Amniotic stem cell (primary cell): ENCODE measurements at regions not wholly inside any gene's neighbourhood (a gene's known extent, or its start where the extent isn't known, plus 50 kb on each side); places are given as distances from the start of the nearest gene placed in this dataset.
"Not testable (repeated sequence)": the region's sequence is repeated elsewhere in the genome, so short reads cannot be mapped to it uniquely, and the experiment has no call there.

Source experiments
- DNase-seq: peaks from one replicate; lab custom pipeline; 2025; lab: John Stamatoyannopoulos, UW

- DNase-seq = no peak
Measured at GRCh38 chr6:12509060-12509459, 207.5 kb upstream of the PHACTR1 start.

DNA sequence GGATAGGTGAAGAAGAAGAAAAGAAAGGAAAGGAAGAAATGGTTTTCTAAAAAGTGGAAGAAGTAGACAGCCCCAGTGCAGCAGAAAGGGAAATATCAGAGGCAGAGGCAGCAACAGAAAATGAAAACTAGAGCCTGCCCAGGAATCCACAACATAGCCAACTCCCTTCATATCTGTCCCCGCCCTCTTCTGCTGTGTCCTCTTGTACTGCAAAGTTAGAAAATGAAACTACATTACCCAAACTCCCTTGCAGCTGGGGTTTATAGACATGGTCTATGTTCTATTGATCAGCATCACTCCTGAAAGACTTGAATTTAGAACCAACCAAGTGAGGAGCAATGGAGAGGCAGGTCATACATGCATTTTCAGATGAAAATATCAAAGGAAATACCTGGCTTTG, 200.5 kb upstream of the PHACTR1 start:
- DNase-seq = no peak

GRCh38 chr6:12522347-12522746, 194.2 kb upstream of the PHACTR1 start:
- no peak for DNase-seq

DNA sequence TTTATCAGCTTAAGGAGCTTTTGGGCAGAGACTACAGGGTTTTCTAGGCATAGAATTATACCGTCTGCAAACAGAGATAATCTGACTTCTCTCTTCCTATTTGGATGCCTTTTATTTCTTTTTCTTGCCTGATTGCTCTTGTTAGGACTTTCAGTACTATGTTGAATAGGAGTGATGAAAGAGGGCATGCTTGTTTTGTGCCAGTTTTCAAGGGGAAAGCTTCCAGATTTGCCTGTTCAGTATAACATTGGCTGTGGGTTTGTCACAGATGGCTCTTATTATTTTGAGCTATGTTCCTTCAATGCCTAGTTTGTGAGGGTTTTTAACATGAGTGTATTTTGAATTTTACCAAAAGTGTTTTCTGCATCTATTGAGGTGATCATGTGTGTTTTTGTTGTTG, 192.8 kb upstream of the PHACTR1 start:
- no peak for DNase-seq

GRCh38 chr6:12525276-12525675, 191.3 kb upstream of the PHACTR1 start:
- DNase-seq = no peak

DNA sequence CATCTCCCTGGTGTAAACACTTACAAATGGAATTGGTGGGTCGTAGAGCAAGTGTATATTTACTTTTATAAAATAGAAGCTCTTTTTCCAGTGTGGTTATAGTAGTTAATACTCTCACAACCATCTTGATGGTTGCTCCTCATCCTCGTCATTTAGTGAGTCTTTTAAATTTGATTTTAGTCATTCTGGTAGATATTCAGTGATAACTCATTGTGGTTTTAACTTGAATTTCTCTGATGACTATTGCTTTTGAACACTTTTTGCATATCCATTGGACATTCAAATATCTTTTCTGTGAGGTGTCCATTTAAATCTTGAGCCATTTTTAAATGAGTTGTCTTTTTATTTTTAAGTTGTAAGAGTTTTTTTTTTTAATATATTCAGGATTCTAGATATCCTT, 189.2 kb upstream of the PHACTR1 start:
- no peak for DNase-seq

GRCh38 chr6:12528136-12528535, 188.4 kb upstream of the PHACTR1 start:
- DNase-seq = no peak

DNA sequence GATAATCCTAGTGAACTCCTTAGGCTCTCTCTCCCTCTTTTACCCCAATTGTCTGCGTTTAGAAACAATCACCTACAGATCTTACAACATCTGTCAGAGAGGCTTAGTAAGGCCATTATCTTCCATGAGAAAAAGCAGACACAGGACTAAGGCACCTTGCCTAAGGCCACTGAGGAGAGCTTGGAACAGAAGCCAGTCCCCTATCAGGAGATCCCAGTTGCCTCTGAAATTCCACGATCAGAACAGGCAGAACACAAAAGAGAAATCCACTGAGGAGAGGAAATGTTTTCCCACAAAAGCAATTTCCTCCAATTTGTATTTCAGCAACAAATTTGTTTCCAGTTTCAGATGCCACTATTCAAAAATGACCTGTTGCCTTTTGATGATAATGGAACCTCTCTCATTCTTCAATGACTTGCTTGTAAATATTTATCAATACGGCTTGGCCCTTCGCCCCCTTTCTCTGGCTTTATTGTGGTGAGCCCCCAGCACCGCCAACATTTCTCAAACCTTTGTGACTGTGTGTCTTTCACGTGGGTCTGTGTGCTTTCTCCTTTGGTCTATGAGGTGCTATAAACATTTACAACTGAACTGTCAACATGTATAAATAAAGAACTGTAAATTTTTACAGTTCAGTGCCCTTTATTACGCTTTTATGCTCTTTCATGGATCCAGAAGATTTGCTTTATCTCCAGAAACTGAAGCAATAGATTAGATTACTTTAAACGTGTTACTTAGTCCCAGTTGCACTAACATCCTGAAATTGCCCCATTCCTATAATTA, 187.8 kb upstream of the PHACTR1 start:
- no peak for DNase-seq

GRCh38 chr6:12529364-12530019, 187.1 kb upstream of the PHACTR1 start:
- DNase-seq = no peak

DNA sequence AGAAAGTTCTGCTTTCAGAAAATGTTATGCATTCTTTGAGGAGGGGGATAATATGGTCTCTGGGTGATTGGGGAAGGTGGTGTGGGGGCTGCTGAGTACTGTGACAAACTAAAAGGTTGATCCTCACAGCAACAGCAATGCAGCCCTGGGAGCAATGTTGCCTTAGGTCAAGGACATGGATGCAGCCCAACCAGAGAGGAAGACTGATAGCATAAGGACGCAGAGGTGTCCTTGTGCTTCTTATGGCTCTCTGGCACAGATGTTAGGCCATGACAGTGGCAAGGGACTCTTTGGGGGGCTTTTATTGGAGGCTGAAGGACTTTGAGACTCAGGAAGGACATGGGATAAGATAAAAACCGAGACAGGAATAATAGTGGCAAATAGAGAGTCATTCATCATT, 186.2 kb upstream of the PHACTR1 start:
- DNase-seq = no peak

DNA sequence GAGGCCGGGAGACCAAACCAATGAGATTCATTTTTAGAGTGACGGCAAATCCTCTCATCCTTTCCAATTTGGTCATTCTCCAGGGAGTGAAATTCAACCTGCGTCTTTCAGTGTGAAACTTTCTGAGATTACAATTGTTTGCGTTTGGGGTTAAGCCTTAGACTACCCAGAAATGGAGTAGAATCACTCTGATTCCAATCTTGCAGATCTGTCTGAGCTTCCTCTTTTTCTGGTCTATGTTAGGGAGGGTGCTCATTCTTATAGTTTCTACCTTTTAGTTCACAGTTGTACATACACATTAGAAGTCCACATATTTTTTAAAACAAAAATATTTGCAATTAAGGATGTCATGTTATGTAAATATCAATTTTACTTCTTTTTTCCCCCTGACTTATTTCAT, 183.0 kb upstream of the PHACTR1 start:
- DNase-seq = no peak

DNA sequence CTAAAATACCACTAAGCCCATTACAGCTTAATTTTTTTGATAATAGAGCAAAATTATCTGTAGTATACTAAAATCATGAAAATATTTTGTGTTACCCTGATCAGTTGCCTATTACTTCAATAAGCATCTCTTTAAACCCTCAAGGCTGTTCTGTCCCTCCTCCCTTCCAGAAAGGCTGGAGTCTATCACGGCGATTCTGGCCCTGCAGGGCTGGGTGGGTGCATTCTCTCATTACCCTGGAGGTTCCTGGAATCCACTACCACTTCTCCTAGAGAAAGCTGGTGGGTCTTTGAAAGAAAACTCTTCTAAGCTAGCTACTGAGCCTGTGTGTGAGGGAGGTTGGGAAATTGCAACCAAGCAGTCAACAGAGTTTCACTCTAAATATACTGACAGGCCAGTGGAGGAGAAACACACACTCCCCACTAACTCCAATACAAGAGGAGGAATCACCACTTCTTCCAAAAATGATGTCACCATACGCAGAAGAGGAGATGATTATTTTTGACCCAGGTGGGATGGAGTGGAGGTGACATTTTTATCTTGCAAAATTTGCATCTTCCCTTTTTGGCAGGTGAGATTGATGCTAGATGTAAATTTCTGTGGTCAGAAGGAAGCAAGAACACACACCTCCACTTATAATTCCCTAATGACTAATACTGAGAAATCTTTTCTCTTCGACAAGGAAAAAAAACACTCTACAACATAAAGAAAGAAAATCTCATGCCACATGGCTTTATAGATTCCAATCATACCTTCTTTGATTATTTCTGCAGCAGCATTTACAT, 182.3 kb upstream of the PHACTR1 start:
- no peak for DNase-seq

GRCh38 chr6:12535586-12536314, 180.8 kb upstream of the PHACTR1 start:
- no peak for DNase-seq

- no peak for DNase-seq
Measured at GRCh38 chr6:12536416-12536815, 180.2 kb upstream of the PHACTR1 start.

DNA sequence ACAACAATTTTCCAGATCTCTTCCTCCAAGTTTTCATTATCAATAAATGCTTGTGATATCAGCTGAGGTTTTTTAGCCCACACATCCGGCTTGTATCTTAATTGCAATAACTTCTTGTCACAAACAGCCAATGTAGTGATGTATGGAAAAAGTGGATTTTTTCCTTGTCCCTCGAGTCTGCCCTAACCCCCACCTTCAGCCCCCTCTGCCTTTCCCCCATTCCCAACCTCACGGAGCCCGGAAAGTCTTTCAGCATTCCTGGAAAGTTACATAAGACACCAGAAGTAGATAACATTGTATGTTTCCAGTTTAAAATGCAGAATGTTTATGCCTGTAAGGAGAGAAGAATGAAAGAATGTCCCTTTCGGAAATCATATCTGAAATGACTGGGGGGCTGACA, 179.2 kb upstream of the PHACTR1 start:
- DNase-seq = no peak

DNA sequence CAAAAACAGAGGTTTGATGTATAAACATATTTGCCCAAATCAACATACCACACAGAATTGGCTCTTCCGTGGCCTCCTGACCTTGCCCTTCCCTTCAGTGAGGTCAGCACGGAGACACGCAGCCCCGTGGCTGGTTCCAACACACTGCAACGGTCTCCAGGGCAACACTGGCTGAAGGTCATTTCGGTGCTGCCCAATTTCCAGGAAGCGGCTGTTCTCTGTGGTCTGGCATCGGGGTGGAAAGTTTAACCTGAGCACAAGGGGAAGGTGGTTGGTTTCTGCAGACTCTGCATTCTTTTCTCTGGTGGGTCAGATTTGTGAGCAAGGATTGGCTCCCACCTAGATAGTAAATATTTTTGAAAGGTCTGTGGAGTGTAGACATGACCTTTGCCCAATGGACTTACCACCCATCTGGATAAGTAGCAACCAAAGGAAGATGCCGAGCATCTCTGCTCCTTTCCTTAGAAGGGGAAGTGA, 177.6 kb upstream of the PHACTR1 start:
- DNase-seq = no peak

DNA sequence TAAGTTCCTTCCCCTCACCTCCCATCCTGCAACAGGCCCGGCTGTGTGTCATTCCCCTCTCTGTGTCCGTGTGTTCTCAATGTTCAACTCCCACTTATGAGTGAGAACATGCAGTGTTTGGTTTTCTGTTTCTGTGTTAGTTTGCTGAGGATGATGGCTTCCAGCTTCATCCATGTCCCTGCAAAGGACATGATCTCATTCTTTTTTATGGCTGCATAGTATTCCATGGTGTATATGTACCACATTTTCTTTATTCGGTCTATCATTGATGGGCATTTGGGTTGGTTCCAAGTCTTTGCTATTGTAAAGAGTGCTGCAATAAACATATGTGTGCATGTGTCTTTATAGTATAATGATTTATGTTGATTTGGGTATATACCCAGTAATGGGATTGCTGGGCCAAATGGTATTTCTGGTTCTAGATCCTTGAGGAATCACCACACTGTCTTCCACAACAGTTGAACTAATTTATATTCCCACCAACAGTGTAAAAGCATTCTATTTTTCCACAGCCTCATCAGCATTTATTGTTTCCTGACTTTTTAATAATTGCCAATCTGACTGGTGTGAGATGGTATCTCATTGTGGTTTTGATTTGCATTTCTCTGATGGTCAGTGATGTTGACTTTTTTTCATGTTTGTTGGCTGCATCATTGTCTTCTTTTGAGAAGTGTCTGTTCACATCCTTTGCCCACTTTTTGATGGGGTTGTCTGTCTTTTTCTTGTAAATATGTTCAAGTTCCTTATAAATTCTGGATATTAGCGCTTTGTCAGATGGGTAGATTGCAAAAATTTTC, 174.1 kb upstream of the PHACTR1 start:
- DNase-seq = not testable (repeated sequence)

GRCh38 chr6:12543953-12544352, 172.6 kb upstream of the PHACTR1 start:
- no peak for DNase-seq

DNA sequence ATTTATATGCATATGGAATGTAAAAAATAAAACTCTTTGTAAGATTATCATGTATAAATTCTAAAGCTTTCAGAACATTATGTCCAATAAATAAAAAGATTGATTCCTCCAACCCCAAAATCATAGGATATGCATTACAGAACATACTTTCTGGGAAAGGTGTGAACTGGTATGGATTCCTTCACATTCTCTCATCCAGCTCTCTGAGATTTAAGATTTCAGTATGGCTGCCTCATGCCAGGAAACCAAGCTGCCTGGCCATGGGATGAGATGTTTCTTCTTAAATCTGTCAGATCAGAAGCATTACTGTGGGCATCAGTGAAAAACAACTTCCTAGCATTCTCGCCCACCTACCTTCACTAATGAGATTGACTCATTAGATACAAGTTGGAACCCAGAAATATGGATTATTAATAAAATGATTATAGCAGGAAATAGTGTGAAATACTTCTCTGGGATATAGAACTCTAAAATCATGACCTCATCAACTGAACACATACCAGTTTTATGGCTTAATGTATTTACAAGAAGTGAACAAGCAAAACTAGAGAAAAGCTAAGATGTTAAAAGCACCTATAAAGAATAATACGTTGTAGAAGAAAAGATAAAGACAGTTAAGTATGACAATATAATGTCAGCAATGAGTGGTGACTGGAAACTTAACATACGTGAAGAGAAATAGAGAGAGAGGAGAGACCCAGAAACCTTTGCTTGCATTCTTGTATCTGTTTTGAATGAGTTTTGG, 171.6 kb upstream of the PHACTR1 start:
- DNase-seq = no peak

GRCh38 chr6:12545619-12546409, 170.8 kb upstream of the PHACTR1 start:
- peak; percentile 43 for DNase-seq
